ENCODE measurements at regions not wholly inside any gene's neighbourhood (a gene's known extent, or its start where the extent isn't known, plus 50 kb on each side); places are given as distances from the start of the nearest gene placed in this dataset.
"Not testable (repeated sequence)": the region's sequence is repeated elsewhere in the genome, so short reads cannot be mapped to it uniquely, and the experiment has no call there.

- H3K4me3 ChIP-seq (ENCODE audit: low read length); H3K27me3 ChIP-seq (ENCODE audit: insufficient read depth, low read length); H3K9me3 ChIP-seq (ENCODE audit: low read depth, low read length); H3K4me1 ChIP-seq (ENCODE audit: insufficient read depth, low read length): not testable (repeated sequence)
Measured at GRCh38 chr1:83400173-83400572, 598.8 kb downstream of the TTLL7 start.

GRCh38 chr1:83398125-83398524 is 600.8 kb downstream of the TTLL7 start:
- H3K27me3 ChIP-seq (ENCODE audit: insufficient read depth, low read length); H3K4me1 ChIP-seq (ENCODE audit: insufficient read depth, low read length); H3K4me3 ChIP-seq (ENCODE audit: low read length); H3K9me3 ChIP-seq (ENCODE audit: low read depth, low read length): not testable (repeated sequence)

GRCh38 chr1:83395130-83395529 is 603.8 kb downstream of the TTLL7 start:
- H3K4me3 ChIP-seq (ENCODE audit: low read length); H3K27me3 ChIP-seq (ENCODE audit: insufficient read depth, low read length); H3K9me3 ChIP-seq (ENCODE audit: low read depth, low read length): not testable (repeated sequence)

GRCh38 chr1:83386946-83387345 is 612.0 kb downstream of the TTLL7 start:
- H3K4me3 ChIP-seq (ENCODE audit: low read length); H3K9me3 ChIP-seq (ENCODE audit: low read depth, low read length); H3K27me3 ChIP-seq (ENCODE audit: insufficient read depth, low read length); H3K4me1 ChIP-seq (ENCODE audit: insufficient read depth, low read length): not testable (repeated sequence)

More at GRCh38 chr1:83395130-83395529, 603.8 kb downstream of the TTLL7 start:
- not testable (repeated sequence) for H3K4me1 ChIP-seq (ENCODE audit: insufficient read depth, low read length)

GRCh38 chr1:83383107-83383506 is 615.8 kb downstream of the TTLL7 start:
- H3K4me3 ChIP-seq (ENCODE audit: low read length); H3K27me3 ChIP-seq (ENCODE audit: insufficient read depth, low read length); H3K4me1 ChIP-seq (ENCODE audit: insufficient read depth, low read length); H3K9me3 ChIP-seq (ENCODE audit: low read depth, low read length): not testable (repeated sequence)

GRCh38 chr1:83373018-83373417 is 625.9 kb downstream of the TTLL7 start:
- H3K9me3 ChIP-seq (ENCODE audit: low read depth, low read length); H3K4me1 ChIP-seq (ENCODE audit: insufficient read depth, low read length); H3K27me3 ChIP-seq (ENCODE audit: insufficient read depth, low read length); H3K4me3 ChIP-seq (ENCODE audit: low read length): not testable (repeated sequence)

GRCh38 chr1:83369853-83370252 is 629.1 kb downstream of the TTLL7 start:
- not testable (repeated sequence) for H3K9me3 ChIP-seq (ENCODE audit: low read depth, low read length); H3K27me3 ChIP-seq (ENCODE audit: insufficient read depth, low read length); H3K4me1 ChIP-seq (ENCODE audit: insufficient read depth, low read length); H3K4me3 ChIP-seq (ENCODE audit: low read length)

GRCh38 chr1:83365320-83365719 is 633.6 kb downstream of the TTLL7 start:
- not testable (repeated sequence) for H3K27me3 ChIP-seq (ENCODE audit: insufficient read depth, low read length); H3K4me3 ChIP-seq (ENCODE audit: low read length); H3K9me3 ChIP-seq (ENCODE audit: low read depth, low read length); H3K4me1 ChIP-seq (ENCODE audit: insufficient read depth, low read length)

- H3K9me3 ChIP-seq (ENCODE audit: low read depth, low read length); H3K27me3 ChIP-seq (ENCODE audit: insufficient read depth, low read length); H3K4me1 ChIP-seq (ENCODE audit: insufficient read depth, low read length); H3K4me3 ChIP-seq (ENCODE audit: low read length): not testable (repeated sequence)
Measured at GRCh38 chr1:83345375-83345774, 653.6 kb downstream of the TTLL7 start.

- H3K4me3 ChIP-seq (ENCODE audit: low read length); H3K9me3 ChIP-seq (ENCODE audit: low read depth, low read length); H3K4me1 ChIP-seq (ENCODE audit: insufficient read depth, low read length); H3K27me3 ChIP-seq (ENCODE audit: insufficient read depth, low read length): not testable (repeated sequence)
Measured at GRCh38 chr1:83343767-83344166, 655.2 kb downstream of the TTLL7 start.

- H3K9me3 ChIP-seq (ENCODE audit: low read depth, low read length); H3K27me3 ChIP-seq (ENCODE audit: insufficient read depth, low read length); H3K4me1 ChIP-seq (ENCODE audit: insufficient read depth, low read length); H3K4me3 ChIP-seq (ENCODE audit: low read length): not testable (repeated sequence)
Measured at GRCh38 chr1:83342995-83343394, 655.9 kb downstream of the TTLL7 start.

- H3K4me3 ChIP-seq (ENCODE audit: low read length); H3K4me1 ChIP-seq (ENCODE audit: insufficient read depth, low read length); H3K9me3 ChIP-seq (ENCODE audit: low read depth, low read length); H3K27me3 ChIP-seq (ENCODE audit: insufficient read depth, low read length): not testable (repeated sequence)
Measured at GRCh38 chr1:83332308-83332707, 666.6 kb downstream of the TTLL7 start.

GRCh38 chr1:83318366-83318765 is 680.6 kb downstream of the TTLL7 start:
- Histone ChIP-seq H3K27me3 (ENCODE audit: insufficient read depth, low read length) (no peaks in the 10 kb centered on the region), H3K4me3 (ENCODE audit: low read length) (no peak overlapping the region), H3K9me3 (ENCODE audit: low read depth, low read length) (no peaks in the 10 kb centered on the region), H3K4me1 (ENCODE audit: insufficient read depth, low read length) (no peaks in the 10 kb centered on the region)

- H3K4me1 ChIP-seq (ENCODE audit: insufficient read depth, low read length); H3K9me3 ChIP-seq (ENCODE audit: low read depth, low read length); H3K27me3 ChIP-seq (ENCODE audit: insufficient read depth, low read length); H3K4me3 ChIP-seq (ENCODE audit: low read length): not testable (repeated sequence)
Measured at GRCh38 chr1:83315446-83315845, 683.5 kb downstream of the TTLL7 start.

- H3K4me3 ChIP-seq (ENCODE audit: low read length); H3K4me1 ChIP-seq (ENCODE audit: insufficient read depth, low read length); H3K9me3 ChIP-seq (ENCODE audit: low read depth, low read length); H3K27me3 ChIP-seq (ENCODE audit: insufficient read depth, low read length): not testable (repeated sequence)
Measured at GRCh38 chr1:83310161-83310560, 688.8 kb downstream of the TTLL7 start.

GRCh38 chr1:83309035-83309434 is 689.9 kb downstream of the TTLL7 start:
- H3K4me1 ChIP-seq (ENCODE audit: insufficient read depth, low read length); H3K27me3 ChIP-seq (ENCODE audit: insufficient read depth, low read length); H3K4me3 ChIP-seq (ENCODE audit: low read length); H3K9me3 ChIP-seq (ENCODE audit: low read depth, low read length): not testable (repeated sequence)

GRCh38 chr1:83306811-83307210 is 692.1 kb downstream of the TTLL7 start:
- H3K9me3 ChIP-seq (ENCODE audit: low read depth, low read length); H3K27me3 ChIP-seq (ENCODE audit: insufficient read depth, low read length); H3K4me1 ChIP-seq (ENCODE audit: insufficient read depth, low read length); H3K4me3 ChIP-seq (ENCODE audit: low read length): not testable (repeated sequence)
